ENCODE measurements at regions not wholly inside any gene's neighbourhood (a gene's known extent, or its start where the extent isn't known, plus 50 kb on each side); places are given as distances from the start of the nearest gene placed in this dataset.

- no peak overlapping the region for H3K27ac ChIP-seq (ENCODE audit: low read depth in 1 of 2, low read length in 2 of 2)
- H3K9me3 ChIP-seq (replicated peaks in 1 of 2; ENCODE audit: control insufficient read depth in 1 of 2, insufficient read depth in 1 of 2, low read length in 2 of 2) = peaks cover 0 to 11% of the 10 kb centered on the region in 2 donors
- no peaks in the 10 kb centered on the region for H4K20me1 ChIP-seq (ENCODE audit: insufficient read depth, low read length)
- no peak overlapping the region for H2AFZ ChIP-seq (ENCODE audit: insufficient read depth, low read depth, low read length, poor library complexity, severe bottlenecking)
- no peak for DNase-seq
- no peaks in the 10 kb centered on the region for H3K79me2 ChIP-seq (ENCODE audit: insufficient read depth, low read length)
- H3K27me3 ChIP-seq (ENCODE audit: control insufficient read depth in 2 of 2, insufficient read depth in 2 of 2, low read length in 2 of 2) = no peaks in the 10 kb centered on the region
- intact Hi-C loops (cut with micrococcal nuclease) = no loop called here
- no peak overlapping the region for H3K4me2 ChIP-seq (replicated peaks; ENCODE audit: extremely low read depth, low read length, poor library complexity, severe bottlenecking)
- peaks cover 0 to 12% (median 3%) of the 10 kb centered on the region in 7 donors for H3K9me3 Mint-ChIP-seq
- H3K9ac ChIP-seq (ENCODE audit: insufficient read depth, low read length, poor library complexity, severe bottlenecking) = no peak overlapping the region
- TF ChIP-seq CTCF (IDR thresholded peaks at IDR 0.05) = no peak
- H3K27me3 Mint-ChIP-seq (ENCODE audit: low read depth in 3 of 3) = peaks cover 0 to 2% (median 0%) of the 10 kb centered on the region in 3 donors
- no peaks in the 10 kb centered on the region for H3K4me1 ChIP-seq (ENCODE audit: control insufficient read depth in 1 of 2, insufficient read depth in 2 of 2, low read length in 2 of 2)
- H3K36me3 Mint-ChIP-seq = no peaks in the 10 kb centered on the region
- no peaks in the 10 kb centered on the region for H3K4me1 Mint-ChIP-seq
- no peak overlapping the region for H3K4me3 Mint-ChIP-seq
- H3K27ac Mint-ChIP-seq = no peak overlapping the region
- no peaks in the 10 kb centered on the region for H3K36me3 ChIP-seq (replicated peaks in 1 of 2; ENCODE audit: control insufficient read depth in 1 of 2, insufficient read depth in 2 of 2, low read length in 2 of 2)
- H3K4me3 ChIP-seq (replicated peaks in 1 of 3; ENCODE audit: low read depth in 2 of 3, low read length in 3 of 3) = no peak overlapping the region
Measured at GRCh38 chr4:18435781-18436180, 414.2 kb upstream of the LCORL start.

GRCh38 chr4:18422685-18423084, 401.1 kb upstream of the LCORL start:
- intact Hi-C loops (cut with micrococcal nuclease) = no loop called here
- no peaks in the 10 kb centered on the region for H3K36me3 ChIP-seq (replicated peaks in 1 of 2; ENCODE audit: control insufficient read depth in 1 of 2, insufficient read depth in 2 of 2, low read length in 2 of 2)
- H2AFZ ChIP-seq (ENCODE audit: insufficient read depth, low read depth, low read length, poor library complexity, severe bottlenecking) = no peak overlapping the region
- no peaks in the 10 kb centered on the region for H4K20me1 ChIP-seq (ENCODE audit: insufficient read depth, low read length)
- H3K4me1 ChIP-seq (ENCODE audit: control insufficient read depth in 1 of 2, insufficient read depth in 2 of 2, low read length in 2 of 2) = no peaks in the 10 kb centered on the region
- H3K79me2 ChIP-seq (ENCODE audit: insufficient read depth, low read length) = no peaks in the 10 kb centered on the region
- Mint-ChIP-seq H3K27me3 (ENCODE audit: low read depth in 3 of 3) (peaks cover 0 to 2% (median 0%) of the 10 kb centered on the region in 3 donors), H3K36me3 (no peaks in the 10 kb centered on the region), H3K27ac (no peak overlapping the region), H3K9me3 (peaks cover 0 to 6% (median 2%) of the 10 kb centered on the region in 7 donors), H3K4me1 (no peaks in the 10 kb centered on the region), H3K4me3 (no peak overlapping the region)
- no peak for TF ChIP-seq CTCF (IDR thresholded peaks at IDR 0.05)
- no peak overlapping the region for H3K27ac ChIP-seq (ENCODE audit: low read depth in 1 of 2, low read length in 2 of 2)
- WGBS (ENCODE audit: insufficient coverage) = 75% methylated on average over 4 of the region's 4 CpGs
- no peak overlapping the region for H3K9ac ChIP-seq (ENCODE audit: insufficient read depth, low read length, poor library complexity, severe bottlenecking)
- no peaks in the 10 kb centered on the region for H3K27me3 ChIP-seq (ENCODE audit: control insufficient read depth in 2 of 2, insufficient read depth in 2 of 2, low read length in 2 of 2)
- no peak overlapping the region for H3K4me3 ChIP-seq (replicated peaks in 1 of 3; ENCODE audit: low read depth in 2 of 3, low read length in 3 of 3)
- DNase-seq = no peak
- no peak overlapping the region for H3K4me2 ChIP-seq (replicated peaks; ENCODE audit: extremely low read depth, low read length, poor library complexity, severe bottlenecking)
- no peaks in the 10 kb centered on the region for H3K9me3 ChIP-seq (replicated peaks in 1 of 2; ENCODE audit: control insufficient read depth in 1 of 2, insufficient read depth in 1 of 2, low read length in 2 of 2)
